ENCODE measurements at regions not wholly inside any gene's neighbourhood (a gene's known extent, or its start where the extent isn't known, plus 50 kb on each side); places are given as distances from the start of the nearest gene placed in this dataset.

DNA sequence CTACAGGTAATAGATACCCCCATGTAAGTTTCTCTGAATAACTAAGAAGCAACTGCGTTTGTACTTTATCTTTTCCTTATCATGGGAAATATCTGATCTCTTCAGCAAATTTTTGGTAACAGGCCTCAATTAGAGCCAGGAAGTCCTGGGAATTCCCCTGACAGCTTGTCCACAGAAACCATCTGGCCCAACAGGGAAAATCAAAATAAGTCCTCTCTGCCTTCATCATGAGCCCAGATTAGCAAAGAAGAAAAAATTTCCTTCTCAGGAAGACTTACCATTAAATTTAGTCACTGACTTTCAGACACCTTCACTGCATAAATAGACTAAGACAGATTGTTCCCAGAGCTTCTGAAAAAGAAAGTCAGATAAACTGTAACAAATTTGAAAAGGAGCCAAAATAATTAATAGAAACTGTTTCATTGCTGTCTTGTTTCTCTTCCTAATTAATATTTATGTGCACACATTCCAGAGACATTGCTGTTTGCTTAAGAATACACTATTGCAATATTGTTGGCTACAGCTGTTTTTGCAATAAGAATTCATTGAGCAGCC lies 278.1 kb upstream of the FAT3 start:
- H3K4me2 ChIP-seq (ENCODE audit: insufficient read depth, low read length): no peak overlapping the region
- FAIRE-seq (no peak), DNase-seq (ENCODE audit: low read depth, low spot score) (peak; percentile 4)
- intact Hi-C loops (cut with micrococcal nuclease): no loop called here
- H2AFZ ChIP-seq (ENCODE audit: low read depth, low read length): no peak overlapping the region
- H3K79me2 ChIP-seq (ENCODE audit: control insufficient read depth, insufficient read depth, low read length): no peaks in the 10 kb centered on the region
- H3K9ac ChIP-seq (replicated peaks; ENCODE audit: extremely low read depth, insufficient read depth, low read length): no peak overlapping the region
- TF ChIP-seq FOS (IDR thresholded peaks at IDR 0.05; ENCODE audit: borderline replicate concordance, insufficient read depth, low read length) (no peak), POLR2A (IDR thresholded peaks at IDR 0.05; ENCODE audit: low read depth, low read length) (no peak), MAX (IDR thresholded peaks at IDR 0.05; ENCODE audit: insufficient read depth, insufficient read length) (no peak), MYC (IDR thresholded peaks at IDR 0.05; ENCODE audit: low read depth, low read length) (no peak), EZH2 (IDR thresholded peaks at IDR 0.05; ENCODE audit: borderline replicate concordance, low read depth, low read length, severe bottlenecking) (no peak), JUN (IDR thresholded peaks at IDR 0.05; ENCODE audit: borderline replicate concordance, insufficient read depth, insufficient read length, low read depth) (no peak), GATA2 (IDR thresholded peaks at IDR 0.05; ENCODE audit: insufficient read depth, insufficient read length, low read depth, low read length) (no peak), POLR2AphosphoS5 (IDR thresholded peaks at IDR 0.05; ENCODE audit: insufficient read depth, low read depth, low read length) (no peak)
- TF ChIP-seq, protein P1, sequence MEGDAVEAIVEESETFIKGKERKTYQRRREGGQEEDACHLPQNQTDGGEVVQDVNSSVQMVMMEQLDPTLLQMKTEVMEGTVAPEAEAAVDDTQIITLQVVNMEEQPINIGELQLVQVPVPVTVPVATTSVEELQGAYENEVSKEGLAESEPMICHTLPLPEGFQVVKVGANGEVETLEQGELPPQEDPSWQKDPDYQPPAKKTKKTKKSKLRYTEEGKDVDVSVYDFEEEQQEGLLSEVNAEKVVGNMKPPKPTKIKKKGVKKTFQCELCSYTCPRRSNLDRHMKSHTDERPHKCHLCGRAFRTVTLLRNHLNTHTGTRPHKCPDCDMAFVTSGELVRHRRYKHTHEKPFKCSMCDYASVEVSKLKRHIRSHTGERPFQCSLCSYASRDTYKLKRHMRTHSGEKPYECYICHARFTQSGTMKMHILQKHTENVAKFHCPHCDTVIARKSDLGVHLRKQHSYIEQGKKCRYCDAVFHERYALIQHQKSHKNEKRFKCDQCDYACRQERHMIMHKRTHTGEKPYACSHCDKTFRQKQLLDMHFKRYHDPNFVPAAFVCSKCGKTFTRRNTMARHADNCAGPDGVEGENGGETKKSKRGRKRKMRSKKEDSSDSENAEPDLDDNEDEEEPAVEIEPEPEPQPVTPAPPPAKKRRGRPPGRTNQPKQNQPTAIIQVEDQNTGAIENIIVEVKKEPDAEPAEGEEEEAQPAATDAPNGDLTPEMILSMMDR (IDR thresholded peaks at IDR 0.05; ENCODE audit: extremely low read depth in 1 of 2, insufficient read depth in 1 of 2, low read depth in 1 of 2, low read length in 2 of 2): no peak
- POLR2A ChIA-PET: no interaction called here
- H3K4me3 ChIP-seq (replicated peaks in 1 of 3; ENCODE audit: insufficient read depth in 1 of 3, low read depth in 1 of 3, low read length in 3 of 3): no peak overlapping the region
- H4K20me1 ChIP-seq (replicated peaks; ENCODE audit: control insufficient read depth, extremely low read depth, insufficient read depth, low read length): no peaks in the 10 kb centered on the region
- no peaks in the 10 kb centered on the region for H3K36me3 ChIP-seq (ENCODE audit: control insufficient read depth in 2 of 2, extremely low read depth in 1 of 2, insufficient read depth in 2 of 2, low read length in 2 of 2)
- no TSS peak for BruUV-seq (replicated peaks)
- H3K4me1 ChIP-seq (ENCODE audit: control insufficient read depth, extremely low read depth, insufficient read depth, low read length): no peaks in the 10 kb centered on the region
- H3K9me1 ChIP-seq (replicated peaks; ENCODE audit: control insufficient read depth, extremely low read depth, insufficient read depth, low read length): no peaks in the 10 kb centered on the region
- CTCF ChIA-PET: no interaction called here
- dilution Hi-C loops (cut with MboI; ENCODE audit: extremely low pct_ligation_motif_present, low sequenced_read_pairs): no loop called here
- H3K9me3 ChIP-seq (replicated peaks; ENCODE audit: control insufficient read depth, insufficient read depth, low read length): no peaks in the 10 kb centered on the region
- no peaks in the 10 kb centered on the region for H3K27me3 ChIP-seq (ENCODE audit: control insufficient read depth in 2 of 2, insufficient read depth in 2 of 2, low read length in 2 of 2)
- H3K27ac ChIP-seq (ENCODE audit: insufficient read depth, low read depth, low read length): no peak overlapping the region

Measured in endothelial cell of umbilical vein (primary cell).